GM21515 (cell line): ENCODE measurements at regions not wholly inside any gene's neighbourhood (a gene's known extent, or its start where the extent isn't known, plus 50 kb on each side); places are given as distances from the start of the nearest gene placed in this dataset.
"Not testable (repeated sequence)": the region's sequence is repeated elsewhere in the genome, so short reads cannot be mapped to it uniquely, and the experiment has no call there.

Experiments used
- ATAC-seq: cut with Tn5 transposase; IDR thresholded peaks from one replicate; pipeline ENCODE4 v1.9.1; 2021; ENCODE audit not compliant: unreplicated experiment

- no peak for ATAC-seq
These were observed 101.6 kb upstream of the TARDBP start for GRCh38 chr1:10910681-10911489.

- no peak for ATAC-seq
These were observed 100.8 kb upstream of the TARDBP start for GRCh38 chr1:10911490-10912166.

- ATAC-seq = no peak
These were observed 100.0 kb upstream of the TARDBP start for GRCh38 chr1:10912441-10912840.

- ATAC-seq = no peak
These were observed 98.4 kb upstream of the TARDBP start for GRCh38 chr1:10914056-10914455.

- ATAC-seq = no peak
These were observed 96.9 kb upstream of the TARDBP start for GRCh38 chr1:10915594-10915993.

- no peak for ATAC-seq
These were observed 96.1 kb upstream of the TARDBP start for GRCh38 chr1:10916311-10916710.

- no peak for ATAC-seq
These were observed 95.5 kb upstream of the TARDBP start for GRCh38 chr1:10916991-10917390.

- ATAC-seq = no peak
These were observed 94.7 kb upstream of the TARDBP start for GRCh38 chr1:10917513-10918454.

GRCh38 chr1:10918531-10918930 lies 93.9 kb upstream of the TARDBP start:
- no peak for ATAC-seq

- ATAC-seq = no peak
These were observed 92.3 kb upstream of the TARDBP start for GRCh38 chr1:10920063-10920626.

- ATAC-seq = not testable (repeated sequence)
These were observed 90.0 kb upstream of the TARDBP start for GRCh38 chr1:10922315-10923060.

- ATAC-seq = no peak
These were observed 88.4 kb upstream of the TARDBP start for GRCh38 chr1:10924030-10924429.

- no peak for ATAC-seq
These were observed 83.8 kb upstream of the TARDBP start for GRCh38 chr1:10928654-10929053.

GRCh38 chr1:10932088-10932487 lies 80.4 kb upstream of the TARDBP start:
- no peak for ATAC-seq

- no peak for ATAC-seq
These were observed 78.2 kb upstream of the TARDBP start for GRCh38 chr1:10934150-10934818.

GRCh38 chr1:10935246-10935645 lies 77.2 kb upstream of the TARDBP start:
- ATAC-seq = no peak

- no peak for ATAC-seq
These were observed 76.7 kb upstream of the TARDBP start for GRCh38 chr1:10935724-10936123.

GRCh38 chr1:10936998-10937901 lies 75.2 kb upstream of the TARDBP start:
- no peak for ATAC-seq
